ENCODE measurements at regions not wholly inside any gene's neighbourhood (a gene's known extent, or its start where the extent isn't known, plus 50 kb on each side); places are given as distances from the start of the nearest gene placed in this dataset.

DNA sequence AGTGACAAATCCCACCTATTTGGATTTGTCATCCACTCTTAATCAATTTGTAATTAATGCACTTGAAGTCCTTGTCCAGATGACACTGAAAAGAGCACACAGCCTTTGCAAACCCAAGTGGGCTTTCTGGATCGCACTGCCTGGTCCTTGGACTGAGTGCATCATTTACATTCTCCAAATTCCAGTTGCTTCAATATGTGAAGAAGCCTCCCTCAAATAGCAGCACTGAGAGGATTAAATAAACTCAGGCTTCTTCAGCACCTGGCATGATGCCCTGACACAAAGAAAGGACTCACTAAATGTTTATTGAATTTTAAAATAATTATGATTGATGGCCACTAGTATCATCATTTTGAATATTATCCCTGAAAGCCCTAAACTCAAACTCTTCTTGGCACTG is 496.5 kb downstream of the VRK1 start:
- Mint-ChIP-seq H3K4me1 (peaks cover 19 to 26% of the 10 kb centered on the region in 2 donors), H3K27ac (no peak overlapping the region), H3K9me3 (no peaks in the 10 kb centered on the region), H3K27me3 (ENCODE audit: low read depth in 2 of 2) (peaks cover 25 to 52% of the 10 kb centered on the region in 2 donors), H3K36me3 (no peaks in the 10 kb centered on the region), H3K4me3 (no peak overlapping the region)
- Histone ChIP-seq H3K9me3 (ENCODE audit: control insufficient read depth, insufficient read depth, low read length) (no peaks in the 10 kb centered on the region), H3K4me1 (ENCODE audit: control insufficient read depth, insufficient read depth, low read length) (peaks cover 15% of the 10 kb centered on the region), H3K36me3 (ENCODE audit: control insufficient read depth, insufficient read depth, low read length) (no peaks in the 10 kb centered on the region), H3K27me3 (ENCODE audit: control insufficient read depth, insufficient read depth, low read length) (no peaks in the 10 kb centered on the region), H3K27ac (ENCODE audit: low read length) (no peak overlapping the region), H3K4me3 (ENCODE audit: low read length) (no peak overlapping the region)
- TF ChIP-seq, protein P1, sequence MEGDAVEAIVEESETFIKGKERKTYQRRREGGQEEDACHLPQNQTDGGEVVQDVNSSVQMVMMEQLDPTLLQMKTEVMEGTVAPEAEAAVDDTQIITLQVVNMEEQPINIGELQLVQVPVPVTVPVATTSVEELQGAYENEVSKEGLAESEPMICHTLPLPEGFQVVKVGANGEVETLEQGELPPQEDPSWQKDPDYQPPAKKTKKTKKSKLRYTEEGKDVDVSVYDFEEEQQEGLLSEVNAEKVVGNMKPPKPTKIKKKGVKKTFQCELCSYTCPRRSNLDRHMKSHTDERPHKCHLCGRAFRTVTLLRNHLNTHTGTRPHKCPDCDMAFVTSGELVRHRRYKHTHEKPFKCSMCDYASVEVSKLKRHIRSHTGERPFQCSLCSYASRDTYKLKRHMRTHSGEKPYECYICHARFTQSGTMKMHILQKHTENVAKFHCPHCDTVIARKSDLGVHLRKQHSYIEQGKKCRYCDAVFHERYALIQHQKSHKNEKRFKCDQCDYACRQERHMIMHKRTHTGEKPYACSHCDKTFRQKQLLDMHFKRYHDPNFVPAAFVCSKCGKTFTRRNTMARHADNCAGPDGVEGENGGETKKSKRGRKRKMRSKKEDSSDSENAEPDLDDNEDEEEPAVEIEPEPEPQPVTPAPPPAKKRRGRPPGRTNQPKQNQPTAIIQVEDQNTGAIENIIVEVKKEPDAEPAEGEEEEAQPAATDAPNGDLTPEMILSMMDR (IDR thresholded peaks at IDR 0.05), result no peak
- no peak for ATAC-seq
- no peak for DNase-seq
- intact Hi-C loops (cut with micrococcal nuclease), result no loop called here
- 100% methylated on average over 1 of the region's 1 CpG for WGBS (ENCODE audit: insufficient coverage)

DNA sequence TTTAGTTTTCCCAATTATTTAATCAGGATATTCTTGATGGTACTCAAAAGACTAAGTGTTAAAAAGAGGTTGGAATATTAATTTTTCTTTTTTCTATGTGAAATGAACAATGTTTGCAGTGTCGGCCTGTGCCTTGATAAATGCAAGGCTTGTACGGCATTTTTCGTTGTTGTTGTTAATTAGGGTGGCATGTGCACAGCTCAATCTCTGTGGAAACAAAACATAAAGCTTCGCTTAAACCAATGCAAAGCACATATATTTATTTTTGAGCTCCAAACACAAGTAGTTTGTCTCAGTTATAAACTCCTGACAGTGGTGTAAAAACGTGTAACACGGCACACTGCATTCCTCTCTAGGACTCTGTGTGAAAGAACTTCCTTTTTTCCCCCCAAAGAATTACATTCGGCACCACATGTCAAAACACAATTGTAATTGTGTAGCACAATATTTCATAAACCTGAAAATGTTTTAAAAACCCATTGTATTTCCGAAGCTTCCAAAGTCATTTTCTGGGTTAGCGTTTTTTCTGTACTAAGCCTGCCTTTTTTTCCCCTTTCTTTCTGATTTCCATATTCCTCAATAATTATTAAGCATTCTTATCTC is 498.0 kb downstream of the VRK1 start:
- TF ChIP-seq, protein P1 (IDR thresholded peaks at IDR 0.05), result no peak
- WGBS (ENCODE audit: insufficient coverage), result 79% methylated on average over 9 of the region's 9 CpGs
- Mint-ChIP-seq H3K36me3 (no peaks in the 10 kb centered on the region), H3K27ac (peak overlapping the region in 1 of 2 donors; percentile 41), H3K27me3 (ENCODE audit: low read depth in 2 of 2) (peaks cover 24 to 48% of the 10 kb centered on the region in 2 donors), H3K4me1 (peaks cover 27 to 33% of the 10 kb centered on the region in 2 donors), H3K4me3 (no peak overlapping the region), H3K9me3 (no peaks in the 10 kb centered on the region)
- H3K27ac ChIP-seq (ENCODE audit: low read length), result no peak overlapping the region
- H3K9me3 ChIP-seq (ENCODE audit: control insufficient read depth, insufficient read depth, low read length), result no peaks in the 10 kb centered on the region
- DNase-seq, result no peak
- ATAC-seq, result no peak
- H3K4me1 ChIP-seq (ENCODE audit: control insufficient read depth, insufficient read depth, low read length), result peaks cover 14% of the 10 kb centered on the region
- intact Hi-C loops (cut with micrococcal nuclease), result no loop called here
- no peaks in the 10 kb centered on the region for H3K27me3 ChIP-seq (ENCODE audit: control insufficient read depth, insufficient read depth, low read length)
- no peak overlapping the region for H3K4me3 ChIP-seq (ENCODE audit: low read length)
- no peaks in the 10 kb centered on the region for H3K36me3 ChIP-seq (ENCODE audit: control insufficient read depth, insufficient read depth, low read length)

DNA sequence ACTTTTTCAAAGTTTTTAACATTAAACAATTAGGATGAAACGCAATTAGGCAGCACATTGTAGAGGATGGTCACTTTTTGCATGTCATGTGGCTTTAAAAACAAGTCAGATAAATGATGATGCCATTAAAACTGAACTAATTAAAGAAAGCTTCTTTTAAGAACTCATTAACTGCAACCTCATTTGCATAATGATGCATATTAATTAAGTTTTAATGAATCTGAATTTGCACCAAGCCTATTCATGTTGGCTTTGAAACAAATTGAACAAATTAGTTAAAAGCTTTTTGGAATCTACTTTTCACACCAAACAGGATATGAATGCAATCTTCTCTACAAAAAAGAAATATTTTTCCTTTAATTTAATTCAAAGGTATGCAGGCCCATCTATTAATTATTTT is 499.0 kb downstream of the VRK1 start:
- Mint-ChIP-seq H3K27me3 (ENCODE audit: low read depth in 2 of 2) (peaks cover 27 to 42% of the 10 kb centered on the region in 2 donors), H3K27ac (no peak overlapping the region), H3K36me3 (no peaks in the 10 kb centered on the region), H3K9me3 (no peaks in the 10 kb centered on the region), H3K4me1 (peaks cover 23 to 28% of the 10 kb centered on the region in 2 donors), H3K4me3 (no peak overlapping the region)
- Histone ChIP-seq H3K36me3 (ENCODE audit: control insufficient read depth, insufficient read depth, low read length) (no peaks in the 10 kb centered on the region), H3K27me3 (ENCODE audit: control insufficient read depth, insufficient read depth, low read length) (no peaks in the 10 kb centered on the region), H3K9me3 (ENCODE audit: control insufficient read depth, insufficient read depth, low read length) (no peaks in the 10 kb centered on the region), H3K4me1 (ENCODE audit: control insufficient read depth, insufficient read depth, low read length) (peaks cover 7% of the 10 kb centered on the region), H3K4me3 (ENCODE audit: low read length) (no peak overlapping the region), H3K27ac (ENCODE audit: low read length) (no peak overlapping the region)
- no peak for DNase-seq
- TF ChIP-seq, protein P1 (IDR thresholded peaks at IDR 0.05), result no peak
- ATAC-seq, result no peak
- intact Hi-C loops (cut with micrococcal nuclease), result no loop called here
- WGBS (ENCODE audit: insufficient coverage), result 80% methylated on average over 1 of the region's 1 CpG

DNA sequence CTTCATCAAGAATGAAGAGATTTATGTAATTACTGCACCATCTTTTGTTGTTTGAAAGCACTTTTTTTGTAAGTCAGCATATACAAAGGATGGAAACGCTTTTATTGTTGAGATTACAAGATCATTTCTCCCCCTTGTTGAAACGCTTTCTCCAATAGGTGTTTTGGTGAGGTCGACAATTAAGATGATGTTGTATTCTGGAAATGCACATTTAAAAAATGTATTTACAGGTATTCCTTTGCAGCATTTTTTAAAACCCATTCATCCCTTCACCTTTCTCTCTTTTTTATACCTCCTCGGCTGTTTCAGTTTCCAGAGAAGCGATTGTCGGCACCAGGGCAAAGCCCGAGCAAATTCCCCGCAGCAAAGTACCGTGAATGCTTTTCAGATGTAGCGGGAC is 499.9 kb downstream of the VRK1 start:
- Histone ChIP-seq H3K4me3 (ENCODE audit: low read length) (no peak overlapping the region), H3K27ac (ENCODE audit: low read length) (no peak overlapping the region), H3K9me3 (ENCODE audit: control insufficient read depth, insufficient read depth, low read length) (no peaks in the 10 kb centered on the region), H3K27me3 (ENCODE audit: control insufficient read depth, insufficient read depth, low read length) (no peaks in the 10 kb centered on the region), H3K4me1 (ENCODE audit: control insufficient read depth, insufficient read depth, low read length) (peaks cover 6% of the 10 kb centered on the region), H3K36me3 (ENCODE audit: control insufficient read depth, insufficient read depth, low read length) (no peaks in the 10 kb centered on the region)
- H3K27me3 Mint-ChIP-seq (ENCODE audit: low read depth in 2 of 2), result peaks cover 27 to 36% of the 10 kb centered on the region in 2 donors
- peaks cover 19 to 29% of the 10 kb centered on the region in 2 donors for H3K4me1 Mint-ChIP-seq
- no peak for DNase-seq
- no peaks in the 10 kb centered on the region for H3K36me3 Mint-ChIP-seq
- no peaks in the 10 kb centered on the region for H3K9me3 Mint-ChIP-seq
- no peak for ATAC-seq
- intact Hi-C loops (cut with micrococcal nuclease), result no loop called here
- 91% methylated on average over 9 of the region's 10 CpGs for WGBS (ENCODE audit: insufficient coverage)
- H3K4me3 Mint-ChIP-seq, result no peak overlapping the region
- TF ChIP-seq, protein P1 (IDR thresholded peaks at IDR 0.05), result no peak
- H3K27ac Mint-ChIP-seq, result no peak overlapping the region
